GM19043 (cell line): ENCODE measurements at regions not wholly inside any gene's neighbourhood (a gene's known extent, or its start where the extent isn't known, plus 50 kb on each side); places are given as distances from the start of the nearest gene placed in this dataset.

ENCODE experiments used
- ATAC-seq: cut with Tn5 transposase; IDR thresholded peaks from one replicate; pipeline ENCODE4 v1.9.1; 2021; ENCODE audit warnings: low read depth; ENCODE audit not compliant: unreplicated experiment

DNA sequence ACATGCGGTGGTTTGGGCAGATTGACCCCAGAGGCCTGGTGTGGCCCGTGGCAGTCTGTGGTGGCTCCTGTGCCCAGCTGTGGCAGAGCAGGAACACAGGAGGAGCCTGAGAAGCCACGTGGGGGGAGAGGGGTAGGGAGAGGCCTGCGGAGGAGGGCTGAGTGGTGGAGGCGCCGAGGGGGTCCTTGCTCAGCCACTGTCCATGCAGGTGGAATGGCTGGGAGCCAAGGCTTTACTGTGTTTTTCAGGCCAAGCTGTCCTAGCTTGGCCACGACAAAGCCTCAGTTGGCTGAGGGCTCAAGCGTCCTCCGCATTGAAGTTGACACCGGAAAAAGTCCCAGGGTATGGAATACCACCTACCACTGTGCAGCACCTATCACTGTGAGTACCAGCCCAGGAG, 107.0 kb downstream of the VEGFA start:
- ATAC-seq = no peak

DNA sequence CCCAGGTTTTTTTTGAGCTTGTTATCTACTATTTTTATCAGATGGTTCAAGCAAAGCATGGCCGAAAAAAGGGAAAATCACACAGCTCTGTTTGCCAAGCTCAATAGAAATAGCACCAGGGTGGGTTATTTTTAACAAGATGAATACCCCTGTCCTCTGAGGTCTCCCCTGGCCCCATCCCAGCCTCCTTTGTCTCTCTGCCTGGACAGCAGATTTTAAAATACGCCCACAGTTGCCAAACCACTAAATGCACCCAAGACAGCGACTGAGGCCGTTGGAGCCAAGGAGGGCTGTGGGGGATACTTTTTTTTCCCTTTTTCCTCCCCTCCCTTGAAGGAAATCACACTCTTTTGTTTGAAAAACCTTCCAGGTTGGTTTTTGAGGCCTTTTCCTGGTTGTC, 106.6 kb downstream of the VEGFA start:
- ATAC-seq = no peak

DNA sequence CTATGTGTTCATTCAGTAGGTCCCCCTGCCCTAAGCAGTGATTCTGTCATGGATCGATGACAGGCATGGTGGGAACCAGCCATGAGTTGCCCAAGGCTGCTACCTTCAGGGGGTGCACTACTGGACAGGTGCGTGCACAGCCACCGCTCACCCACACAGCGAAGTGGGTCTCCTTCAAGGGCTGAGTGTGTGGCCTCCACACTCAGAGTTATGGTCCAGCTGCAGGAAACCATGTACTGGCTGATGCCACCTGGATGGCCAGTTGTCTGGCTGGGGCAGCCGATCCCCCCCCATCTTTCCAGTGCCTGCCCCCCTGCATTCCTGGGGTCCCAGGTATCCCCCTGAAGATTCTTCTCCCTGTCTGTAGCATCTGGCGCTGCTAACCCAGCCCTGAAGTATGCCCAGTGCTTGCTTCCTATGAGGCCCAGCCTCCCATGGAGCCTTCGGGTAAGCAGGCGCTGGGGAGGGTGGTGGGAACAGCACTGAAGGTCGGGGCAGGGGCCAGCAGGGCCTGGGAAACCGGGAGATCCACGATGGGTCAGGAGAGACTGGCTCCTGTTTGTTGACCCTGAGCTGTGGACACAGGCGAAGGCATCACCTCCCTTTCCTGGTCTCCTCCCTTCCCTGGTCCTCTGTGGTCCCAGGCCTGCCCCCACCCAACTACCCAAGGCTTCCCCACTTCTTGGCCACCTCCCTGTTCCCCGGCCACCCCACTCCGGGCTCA, 106.0 kb downstream of the VEGFA start:
- no peak for ATAC-seq

DNA sequence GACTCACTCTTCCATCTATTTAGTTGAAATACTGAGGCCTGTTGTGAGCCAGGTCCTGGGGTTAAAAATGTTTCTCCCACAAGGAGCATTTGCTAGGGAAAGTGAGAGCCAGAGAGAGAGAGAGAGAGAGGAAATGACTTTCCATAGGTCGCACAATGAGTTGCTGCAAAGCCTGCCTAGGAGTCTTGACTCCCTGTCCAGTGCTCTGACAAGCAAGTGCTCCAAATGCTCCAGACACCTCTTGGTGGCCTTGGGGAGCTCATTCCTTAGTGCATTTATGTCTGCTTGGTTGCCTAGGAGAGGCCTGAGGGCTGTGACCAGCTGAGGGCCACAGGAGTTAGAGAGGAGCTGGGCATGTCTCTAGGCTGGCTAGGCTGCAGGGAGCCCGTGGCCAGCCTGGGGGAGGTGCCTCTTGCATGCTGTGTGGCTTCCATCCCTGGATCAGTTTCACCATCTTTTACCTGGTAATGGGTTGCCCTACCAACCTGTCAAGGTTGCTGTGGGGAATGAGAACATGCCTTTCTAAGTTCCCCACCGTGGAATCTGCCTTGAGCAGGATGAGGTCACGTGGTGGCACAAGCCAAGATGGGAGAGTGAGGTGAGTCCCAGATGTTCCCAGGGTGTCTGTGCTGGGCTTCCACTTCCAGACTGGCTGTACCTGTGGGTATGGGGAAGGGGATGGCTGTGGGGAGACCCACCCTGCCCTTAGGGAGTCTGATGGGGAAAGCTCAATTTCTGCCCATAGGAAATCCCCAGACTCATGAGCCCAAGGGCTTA, 105.0 kb downstream of the VEGFA start:
- ATAC-seq = no peak

DNA sequence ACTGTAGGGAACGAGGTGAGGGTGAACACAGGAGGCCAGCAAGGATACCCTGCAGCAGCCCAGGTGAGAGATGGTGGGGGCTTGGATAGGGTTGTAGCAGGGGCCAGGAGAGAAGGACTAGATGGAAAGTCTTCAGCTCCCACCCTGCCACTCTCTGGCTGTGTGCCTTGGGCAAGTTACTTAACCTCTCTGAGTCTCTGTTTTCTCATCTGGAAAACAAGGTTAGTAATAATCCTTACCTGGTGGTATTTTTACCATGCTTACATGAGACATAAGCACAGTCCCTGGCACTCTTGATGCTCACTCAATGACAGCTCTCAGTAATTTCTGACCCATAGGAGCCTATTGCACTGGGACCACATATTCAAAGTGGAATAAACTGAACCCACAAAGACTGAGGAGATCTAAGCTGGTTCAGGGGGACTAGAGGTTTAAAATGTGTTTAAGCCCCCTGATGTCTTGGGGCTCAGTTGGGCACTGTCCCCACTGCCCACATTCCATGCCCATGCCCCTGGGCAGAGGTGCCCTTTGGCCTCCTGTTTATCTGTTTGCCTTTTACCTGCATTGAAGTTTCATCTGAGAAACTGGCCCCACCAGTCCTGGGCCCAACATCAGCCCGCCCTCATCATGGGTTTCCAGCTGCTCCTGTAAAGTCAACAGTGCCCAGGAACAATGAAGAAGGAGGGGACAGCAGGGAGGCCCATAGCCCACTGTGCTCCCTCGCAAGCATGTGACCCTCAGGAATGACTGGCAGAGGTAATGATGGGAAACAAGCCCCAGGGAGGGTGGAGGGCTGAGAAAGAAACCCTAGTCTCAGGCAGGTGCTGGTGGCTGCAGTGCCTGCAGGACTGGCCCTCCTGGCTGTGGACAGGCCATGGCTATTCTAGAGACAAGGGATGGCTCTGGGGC, 104.0 kb downstream of the VEGFA start:
- no peak for ATAC-seq

DNA sequence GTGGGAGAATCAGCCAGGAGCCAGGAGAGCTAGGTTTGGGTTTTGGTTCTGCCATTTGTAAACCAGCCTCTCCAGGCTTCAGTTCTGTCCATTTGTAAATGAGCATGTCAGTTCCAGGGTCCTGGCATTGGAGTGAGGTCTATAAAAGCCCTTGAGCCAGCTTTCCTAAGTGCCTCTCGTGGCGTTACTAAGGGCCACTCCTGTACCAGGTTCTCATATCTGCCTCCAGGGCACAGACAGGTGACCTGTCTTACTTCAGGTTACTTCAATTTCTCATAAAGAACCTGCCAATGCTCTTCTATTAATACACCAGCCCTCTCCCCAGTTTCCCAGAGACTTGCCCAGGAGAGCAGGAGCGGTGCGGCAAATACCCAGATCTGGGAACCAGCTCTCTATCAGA, 101.9 kb downstream of the VEGFA start:
- no peak for ATAC-seq

DNA sequence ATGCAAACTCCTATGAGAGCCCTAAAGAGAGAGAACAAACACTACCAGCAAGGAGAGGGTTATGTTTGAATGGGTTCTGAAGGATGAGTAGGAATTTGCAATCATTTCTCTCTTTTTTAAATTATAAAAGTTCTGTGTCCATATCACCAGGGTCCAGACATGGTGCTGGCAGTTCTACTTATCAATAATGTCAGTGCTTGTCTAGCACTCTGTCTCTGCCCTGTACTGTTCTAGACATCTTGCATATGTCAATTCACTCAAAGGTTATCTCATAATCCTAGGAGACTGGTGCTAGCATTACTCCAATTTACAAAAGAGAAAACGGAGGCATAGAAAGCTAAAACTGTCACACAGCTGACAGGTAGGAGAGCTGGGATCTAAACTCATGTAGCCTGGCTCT, 101.3 kb downstream of the VEGFA start:
- no peak for ATAC-seq

DNA sequence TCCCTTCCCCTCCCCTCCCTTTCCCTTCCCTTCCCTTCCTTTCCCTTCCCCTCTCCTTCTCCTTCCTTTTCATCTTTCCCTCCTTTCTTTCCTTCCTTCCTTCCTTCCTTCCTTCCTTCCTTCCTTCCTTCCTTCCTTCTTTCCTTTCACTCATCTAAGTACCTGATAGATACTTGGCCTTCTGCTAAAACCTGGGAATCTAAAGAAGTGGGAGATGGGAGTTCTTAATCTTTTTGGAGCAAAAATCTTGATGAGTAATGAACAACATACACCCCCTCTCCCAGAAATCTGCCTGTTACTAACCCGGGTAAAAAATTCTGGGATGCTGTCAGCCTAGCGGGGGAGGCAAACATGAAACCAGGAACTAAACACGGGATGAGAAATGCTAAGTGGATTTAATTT, 100.7 kb downstream of the VEGFA start:
- ATAC-seq = no peak

DNA sequence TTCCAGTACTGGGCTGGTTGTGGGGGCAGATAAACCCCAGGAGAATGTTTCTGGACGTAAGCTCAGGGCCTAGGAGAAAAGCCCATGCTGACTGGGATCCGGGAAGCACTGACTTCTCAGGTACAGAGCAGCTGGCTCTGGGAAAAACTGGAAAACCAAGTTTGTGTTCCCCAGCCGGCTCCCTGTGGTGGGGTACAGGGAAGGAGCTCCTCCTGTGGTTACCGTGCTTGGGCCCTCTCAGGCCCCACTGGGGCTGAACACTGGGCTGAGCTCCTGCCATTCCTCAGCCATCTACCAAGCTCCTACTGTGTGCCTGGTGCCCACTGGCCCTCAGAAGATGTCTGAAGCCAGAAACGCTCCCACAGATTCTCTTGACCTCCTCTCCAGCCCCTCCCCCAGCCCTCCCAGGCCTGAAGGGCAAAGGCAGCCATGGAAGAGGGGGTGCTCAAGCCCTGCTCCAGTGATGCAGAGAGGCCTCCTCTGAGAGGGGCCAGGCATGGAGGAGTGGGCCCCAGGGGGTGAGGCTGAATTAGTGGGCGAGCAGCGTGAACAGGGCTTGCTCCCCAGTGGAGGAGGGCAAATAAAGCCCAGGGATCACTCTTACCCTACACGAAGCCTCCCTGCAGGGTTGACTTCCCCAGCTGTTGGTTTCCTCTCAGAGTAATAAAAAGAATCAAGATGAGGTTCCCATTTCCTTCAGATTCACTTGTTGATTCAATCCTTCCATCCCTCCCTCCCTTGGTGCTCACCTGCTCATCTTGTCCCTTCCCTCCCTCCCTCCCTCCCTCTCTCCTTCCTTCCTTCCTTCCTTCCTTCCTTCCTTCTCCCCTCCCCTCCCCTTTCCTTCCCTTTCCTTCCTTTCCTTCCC, 100.0 kb downstream of the VEGFA start:
- ATAC-seq = no peak

DNA sequence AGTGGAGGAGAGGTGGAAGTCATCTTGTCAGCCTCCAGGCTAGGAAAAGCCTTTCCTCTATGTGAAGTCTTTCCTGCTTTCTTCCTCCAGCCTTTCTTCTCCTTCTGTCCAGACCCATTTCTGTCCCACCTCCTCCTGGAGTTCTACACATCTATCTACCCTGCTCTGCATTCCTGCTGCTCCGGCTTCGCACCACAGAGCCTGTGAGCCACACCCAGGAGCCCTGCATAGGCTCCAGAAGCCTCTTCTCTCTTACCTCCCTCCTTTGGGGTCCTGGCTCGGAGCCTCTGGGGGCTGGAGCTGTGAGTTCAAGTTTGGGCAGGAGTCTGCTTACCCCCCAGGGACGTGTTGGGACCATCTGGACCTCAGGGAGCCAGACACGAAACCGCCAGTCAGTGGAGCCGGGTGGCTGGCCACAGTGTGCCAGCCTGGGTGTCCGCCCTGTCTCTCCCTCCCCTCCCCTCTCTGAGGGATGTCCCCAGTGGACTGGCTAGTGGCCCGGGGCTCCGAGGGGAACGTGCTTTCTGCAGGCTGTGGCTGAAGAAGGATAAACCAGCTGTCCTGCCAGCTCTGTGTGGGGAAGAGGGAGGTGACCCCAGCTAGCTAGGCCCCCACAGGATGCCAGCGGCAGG, 99.2 kb downstream of the VEGFA start:
- ATAC-seq = no peak

DNA sequence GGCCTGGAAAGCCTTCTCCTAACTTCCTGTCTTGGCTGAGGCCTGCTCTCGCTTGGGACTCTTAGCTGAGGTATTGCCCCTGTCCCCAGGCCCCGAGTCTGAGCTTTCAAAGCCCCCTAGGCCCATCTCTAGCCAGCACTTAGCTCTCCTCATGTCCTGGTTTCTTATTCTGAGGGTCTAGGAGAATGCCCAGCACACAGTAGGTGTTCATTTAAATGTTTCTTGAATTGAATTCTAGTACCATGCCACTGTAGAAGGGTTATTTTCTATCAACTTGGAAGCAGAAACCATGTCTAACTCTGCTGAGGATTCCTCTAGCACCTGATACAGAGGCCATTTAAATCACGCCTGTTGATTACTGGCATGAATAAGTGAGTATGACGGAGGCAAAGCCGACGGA, 98.5 kb downstream of the VEGFA start:
- no peak for ATAC-seq

DNA sequence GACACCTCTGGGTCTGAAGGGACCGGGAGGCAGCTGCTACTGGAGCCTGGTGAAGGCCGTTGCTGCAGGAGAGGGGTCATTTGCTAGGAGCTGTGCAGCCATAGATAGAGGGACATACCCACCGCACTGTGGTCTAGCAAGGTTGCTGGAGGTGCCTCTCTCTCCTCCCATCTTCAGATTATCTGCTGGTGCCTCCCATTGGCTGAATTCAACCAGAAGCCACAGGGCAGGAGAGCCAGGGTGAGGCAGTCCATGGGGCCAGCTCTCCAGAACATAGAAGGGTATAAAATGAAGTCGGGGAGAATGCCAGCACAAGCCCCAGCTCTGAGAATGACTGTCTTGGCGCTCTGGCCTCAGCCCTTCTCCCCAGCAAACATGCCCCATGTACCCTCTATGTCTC, 98.0 kb downstream of the VEGFA start:
- no peak for ATAC-seq

DNA sequence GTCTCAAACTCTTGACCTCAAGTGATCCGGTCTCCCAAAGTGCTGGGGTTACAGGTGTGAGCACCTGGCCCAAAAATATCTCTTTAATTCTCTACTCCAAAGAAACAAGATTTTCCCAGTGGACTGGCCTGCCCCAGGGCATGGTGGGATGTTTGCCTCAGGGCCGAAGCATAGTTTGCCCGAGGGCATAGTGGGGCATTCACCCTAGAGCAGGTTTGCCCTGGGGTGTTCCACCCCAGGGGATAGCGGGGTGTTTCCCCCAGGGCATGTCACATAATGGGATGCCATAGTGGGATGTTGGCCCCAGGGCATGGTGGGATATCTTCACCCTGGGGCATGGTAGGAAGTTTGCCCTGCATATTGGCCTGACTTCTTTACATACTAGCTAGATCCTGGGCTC, 97.2 kb downstream of the VEGFA start:
- ATAC-seq = no peak

DNA sequence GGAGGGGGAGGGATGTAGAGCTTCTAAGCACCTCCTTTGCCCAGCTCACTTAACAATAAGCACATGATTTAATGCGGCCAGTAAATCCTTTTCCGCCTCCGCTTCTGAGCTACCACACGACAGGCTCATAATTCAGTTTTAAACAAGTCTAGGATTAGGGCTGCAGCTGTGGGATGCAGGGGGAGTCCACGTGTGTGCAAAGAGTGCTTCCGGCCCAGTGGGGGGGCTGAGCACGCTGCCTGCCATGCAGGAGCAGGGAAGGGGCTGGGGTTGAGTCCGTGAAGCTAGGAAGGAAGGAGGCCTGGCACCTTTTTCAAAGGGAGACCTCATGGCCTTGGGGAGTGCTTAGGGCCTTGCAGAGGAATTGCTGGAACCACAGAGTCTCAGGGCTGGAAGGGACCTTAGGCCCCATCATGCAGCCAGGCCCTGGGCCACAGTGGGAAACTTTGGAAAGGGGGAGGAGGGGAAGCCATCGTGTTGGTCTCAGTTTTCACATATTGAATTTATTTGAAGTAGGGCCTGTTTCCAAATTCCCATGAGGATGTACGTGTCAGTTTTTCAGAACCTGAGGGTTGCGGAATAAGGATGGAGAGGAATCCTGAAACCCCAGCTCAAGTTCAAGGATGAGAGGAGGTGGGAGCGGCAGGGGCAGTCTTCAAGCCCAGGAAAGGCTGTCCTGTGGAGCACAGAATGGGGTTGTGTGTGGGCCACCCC, 96.1 kb downstream of the VEGFA start:
- ATAC-seq = no peak

DNA sequence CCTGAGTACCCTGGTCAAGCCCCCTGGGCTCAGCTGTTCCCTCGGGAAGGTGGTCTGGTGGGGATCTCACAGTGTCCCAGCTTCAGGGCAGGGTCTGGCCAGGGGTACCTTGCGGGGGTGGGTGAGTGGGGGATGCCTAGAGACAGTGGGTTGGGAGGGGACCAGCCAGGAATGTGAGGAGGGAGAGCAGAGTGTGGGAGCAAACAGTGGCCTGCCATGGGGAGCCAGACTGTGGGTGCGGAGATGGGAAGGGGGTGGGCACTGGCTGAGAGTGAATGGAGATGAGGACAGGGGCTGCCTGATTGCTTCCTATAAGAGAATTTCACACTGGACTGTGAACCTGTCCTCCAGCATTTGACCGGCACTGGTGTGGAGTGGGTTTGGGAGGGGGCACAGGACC, 95.1 kb downstream of the VEGFA start:
- no peak for ATAC-seq

DNA sequence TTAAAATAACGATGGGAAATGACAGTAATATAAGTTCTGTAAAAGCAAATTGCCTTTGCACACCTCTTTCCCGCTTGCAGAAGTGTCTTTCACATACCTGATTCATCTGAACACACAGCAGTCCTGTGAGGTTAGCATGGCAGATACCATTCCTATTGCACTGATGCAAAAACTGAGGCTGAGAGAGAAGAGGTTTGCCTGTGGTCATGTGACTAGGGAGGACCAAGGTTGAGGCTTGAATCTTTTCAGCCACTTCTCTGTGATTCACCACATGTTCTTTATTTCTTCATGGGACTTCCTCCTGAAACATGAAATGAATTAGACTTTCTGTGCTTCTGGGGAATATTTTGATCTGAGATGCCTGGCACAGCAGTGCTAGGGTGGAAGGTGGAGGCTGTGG, 92.9 kb downstream of the VEGFA start:
- no peak for ATAC-seq

DNA sequence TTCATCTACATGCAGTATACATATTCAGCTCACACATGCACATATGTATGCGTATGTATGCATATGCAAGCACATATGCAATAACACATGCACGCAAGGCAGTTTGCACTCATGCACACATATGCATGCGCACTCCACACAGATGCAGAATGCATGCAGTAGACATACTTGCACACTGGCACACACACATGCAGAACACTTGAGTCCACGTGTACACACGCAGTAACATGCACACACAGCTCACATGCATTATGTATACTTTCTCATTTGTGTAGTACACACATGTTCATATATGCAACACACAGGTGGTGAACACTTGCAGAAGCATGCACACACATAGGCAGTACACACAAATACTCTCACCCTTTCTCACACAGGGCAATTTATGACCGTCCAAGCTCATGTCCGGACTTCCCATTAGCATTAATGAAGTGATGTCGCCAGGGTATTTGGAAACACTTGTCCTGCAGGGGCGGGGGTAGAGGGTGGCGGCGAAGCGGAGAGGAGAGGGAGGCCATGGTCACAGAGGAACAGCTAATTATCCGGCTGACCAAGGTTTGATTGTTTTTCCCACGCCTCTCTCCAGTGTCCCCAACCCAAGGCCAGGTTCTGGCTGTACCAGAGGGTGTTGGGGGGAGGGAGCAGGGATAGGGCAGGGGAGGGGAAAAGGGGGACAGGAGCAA, 91.3 kb downstream of the VEGFA start:
- ATAC-seq = no peak

DNA sequence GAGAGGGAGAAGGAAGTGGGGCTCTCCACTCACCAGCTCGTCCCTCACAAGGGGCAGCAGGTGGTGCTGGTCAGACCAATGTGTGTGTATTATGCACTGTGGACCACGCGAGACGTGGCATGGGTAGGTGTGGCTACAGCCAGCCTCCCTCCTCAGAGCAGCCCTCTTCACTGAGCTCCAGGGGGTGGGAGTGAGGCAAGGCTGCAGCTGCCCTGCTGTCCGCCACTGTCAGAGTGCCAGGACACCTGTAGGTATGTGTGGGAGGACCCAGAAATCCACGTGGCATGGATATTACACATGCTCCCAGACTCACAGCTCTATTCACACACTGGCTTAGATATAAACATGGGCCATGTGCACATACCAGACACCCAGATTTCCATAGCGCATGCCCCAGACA, 90.3 kb downstream of the VEGFA start:
- ATAC-seq = no peak

DNA sequence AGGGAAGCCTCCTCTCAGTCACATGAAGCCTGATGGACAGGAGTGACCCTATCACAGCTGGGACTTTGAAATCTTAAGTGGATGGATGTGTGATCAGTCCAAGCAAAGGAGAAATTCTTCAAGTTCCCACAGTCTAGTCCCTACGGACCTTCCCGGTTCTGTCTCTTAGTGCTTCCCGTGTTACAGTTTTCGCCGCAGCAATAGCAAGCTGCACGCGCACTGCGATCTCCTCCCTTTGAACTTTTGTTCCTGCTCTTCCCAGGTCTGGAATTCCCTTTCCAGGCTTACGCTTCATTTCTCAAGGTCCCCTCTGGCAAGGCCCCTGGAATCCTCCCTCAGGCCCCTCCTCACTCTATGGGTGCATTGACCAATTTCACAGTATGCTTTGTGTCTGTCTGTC, 89.2 kb downstream of the VEGFA start:
- ATAC-seq = no peak
